Smooth muscle cell (in vitro differentiated cells): ENCODE measurements at regions not wholly inside any gene's neighbourhood (a gene's known extent, or its start where the extent isn't known, plus 50 kb on each side); places are given as distances from the start of the nearest gene placed in this dataset.

ENCODE experiments used
- DNase-seq: peaks from one replicate; lab custom pipeline; 2025; ENCODE audit not compliant: unreplicated experiment; lab: John Stamatoyannopoulos, UW
- H2AFZ ChIP-seq: fragments of 200-600 bp; sonication (generic); 2 replicates; pipeline ENCODE4 v1.6.0; 2016; ENCODE audit warnings: antibody characterized with exemption, low read depth, mild to moderate bottlenecking
- H3F3A ChIP-seq: fragments of 200-600 bp; sonication (generic); 2 replicates; pipeline ENCODE4 v1.6.0; 2017; ENCODE audit warnings: antibody characterized with exemption, low read depth
- H3K27ac ChIP-seq: fragments of 200-600 bp; sonication (generic); 2 replicates; pipeline ENCODE4 v1.5.1; 2016; ENCODE audit warnings: low read depth, mild to moderate bottlenecking
- H3K27me3 ChIP-seq: fragments of 200-600 bp; sonication (generic); 2 replicates; pipeline ENCODE4 v1.6.1; 2016; ENCODE audit warnings: low read depth, mild to moderate bottlenecking
- H3K36me3 ChIP-seq: fragments of 200-600 bp; sonication (generic); 2 replicates; pipeline ENCODE4 v1.5.1; 2016; ENCODE audit warnings: low read depth
- H3K4me1 ChIP-seq: fragments of 200-600 bp; sonication (generic); 2 replicates; pipeline ENCODE4 v1.5.1; 2016; ENCODE audit warnings: low read depth
- H3K4me2 ChIP-seq: fragments of 200-600 bp; sonication (generic); 2 replicates; pipeline ENCODE4 v1.6.0; 2016; ENCODE audit warnings: mild to moderate bottlenecking
- H3K4me3 ChIP-seq: fragments of 200-600 bp; sonication (generic); 2 replicates; pipeline ENCODE4 v1.5.1; 2016; ENCODE audit warnings: mild to moderate bottlenecking
- H3K79me2 ChIP-seq: fragments of 200-600 bp; sonication (generic); 2 replicates; pipeline ENCODE4 v1.6.0; 2016; ENCODE audit warnings: low read depth, mild to moderate bottlenecking
- H3K9ac ChIP-seq: fragments of 200-600 bp; sonication (generic); 2 replicates; pipeline ENCODE4 v1.6.0; 2016; ENCODE audit warnings: low read depth
- H3K9me3 ChIP-seq: fragments of 200-600 bp; sonication (generic); replicated peaks from 2 replicates; pipeline ENCODE4 v1.5.1; 2016; ENCODE audit warnings: low read depth
- H4K20me1 ChIP-seq: fragments of 200-600 bp; sonication (generic); 2 replicates; pipeline ENCODE4 v1.6.0; 2016; ENCODE audit warnings: low read depth
- WGBS: methylation state at CpG from one replicate; pipeline ENCODE4 v1.1.7; 2016; ENCODE audit warnings: low lambda C conversion rate; 5-methylcytosine and 5-hydroxymethylcytosine counted together
- TF ChIP-seq, protein P1 (sequence below): fragments of 200-600 bp; sonication (generic); IDR thresholded peaks from 2 replicates; pipeline ENCODE4 v1.5.1; 2017; ENCODE audit warnings: borderline replicate concordance, mild to moderate bottlenecking, antibody characterized with exemption; ENCODE audit not compliant: insufficient read depth, poor library complexity, severe bottlenecking

DNA sequence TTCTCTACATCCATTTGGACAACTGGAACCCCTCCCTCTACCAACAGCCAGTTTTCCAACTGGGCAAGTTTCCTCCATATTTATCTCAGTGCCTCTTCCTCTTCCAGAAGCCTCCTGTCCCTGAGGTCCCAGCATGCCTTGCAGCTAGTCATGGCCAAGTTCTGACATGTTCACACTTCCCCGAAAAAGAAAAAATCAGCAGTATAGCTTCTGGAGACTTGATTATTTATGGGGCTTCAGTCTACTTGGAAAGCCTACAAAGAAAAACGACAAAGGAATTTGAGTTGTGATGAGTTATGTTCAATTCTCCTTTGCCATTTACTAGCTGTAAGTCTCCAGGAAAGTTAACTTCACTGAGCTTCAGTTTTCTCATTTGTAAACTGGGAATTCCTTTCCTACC lies 406.5 kb downstream of the MAFB start:
- Histone ChIP-seq H2AFZ (no peak overlapping the region), H3K9me3 (no peaks in the 10 kb centered on the region), H3K27me3 (no peaks in the 10 kb centered on the region), H3K79me2 (no peaks in the 10 kb centered on the region), H3K4me1 (peaks cover 12% of the 10 kb centered on the region), H3K4me3 (no peak overlapping the region), H3K9ac (no peak overlapping the region), H3F3A (peaks cover 13% of the 10 kb centered on the region), H3K27ac (no peak overlapping the region), H3K36me3 (no peaks in the 10 kb centered on the region), H3K4me2 (no peak overlapping the region), H4K20me1 (no peaks in the 10 kb centered on the region)
- no peak for DNase-seq
- WGBS, result 78% methylated on average over 2 of the region's 2 CpGs
- TF ChIP-seq, protein P1, sequence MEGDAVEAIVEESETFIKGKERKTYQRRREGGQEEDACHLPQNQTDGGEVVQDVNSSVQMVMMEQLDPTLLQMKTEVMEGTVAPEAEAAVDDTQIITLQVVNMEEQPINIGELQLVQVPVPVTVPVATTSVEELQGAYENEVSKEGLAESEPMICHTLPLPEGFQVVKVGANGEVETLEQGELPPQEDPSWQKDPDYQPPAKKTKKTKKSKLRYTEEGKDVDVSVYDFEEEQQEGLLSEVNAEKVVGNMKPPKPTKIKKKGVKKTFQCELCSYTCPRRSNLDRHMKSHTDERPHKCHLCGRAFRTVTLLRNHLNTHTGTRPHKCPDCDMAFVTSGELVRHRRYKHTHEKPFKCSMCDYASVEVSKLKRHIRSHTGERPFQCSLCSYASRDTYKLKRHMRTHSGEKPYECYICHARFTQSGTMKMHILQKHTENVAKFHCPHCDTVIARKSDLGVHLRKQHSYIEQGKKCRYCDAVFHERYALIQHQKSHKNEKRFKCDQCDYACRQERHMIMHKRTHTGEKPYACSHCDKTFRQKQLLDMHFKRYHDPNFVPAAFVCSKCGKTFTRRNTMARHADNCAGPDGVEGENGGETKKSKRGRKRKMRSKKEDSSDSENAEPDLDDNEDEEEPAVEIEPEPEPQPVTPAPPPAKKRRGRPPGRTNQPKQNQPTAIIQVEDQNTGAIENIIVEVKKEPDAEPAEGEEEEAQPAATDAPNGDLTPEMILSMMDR, result no peak

DNA sequence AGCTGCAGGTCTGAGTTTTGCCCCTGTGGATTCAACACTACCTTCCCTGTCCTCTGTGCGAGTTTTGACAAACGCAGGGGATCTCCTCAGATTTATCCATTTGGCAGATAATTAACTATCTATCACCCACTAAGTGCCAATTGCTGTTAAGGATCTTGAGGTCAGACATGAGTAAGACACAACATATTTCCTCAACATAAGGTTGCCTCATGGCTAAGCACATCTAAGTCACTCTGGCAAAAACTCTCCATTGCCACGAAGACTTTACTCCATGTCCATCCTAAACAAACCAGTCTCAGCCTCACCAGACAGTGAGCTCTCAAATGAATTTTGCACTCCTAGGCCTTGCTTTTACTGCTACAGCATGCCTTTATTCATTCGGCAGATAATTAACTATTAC lies 408.4 kb downstream of the MAFB start:
- H2AFZ ChIP-seq, result no peak overlapping the region
- no peak overlapping the region for H3K4me2 ChIP-seq
- no peaks in the 10 kb centered on the region for H3K9me3 ChIP-seq
- H3F3A ChIP-seq, result peaks cover 17% of the 10 kb centered on the region
- DNase-seq, result no peak
- no peaks in the 10 kb centered on the region for H4K20me1 ChIP-seq
- no peaks in the 10 kb centered on the region for H3K27me3 ChIP-seq
- no peak overlapping the region for H3K4me3 ChIP-seq
- H3K27ac ChIP-seq, result no peak overlapping the region
- TF ChIP-seq, protein P1, result no peak
- no peaks in the 10 kb centered on the region for H3K79me2 ChIP-seq
- no peak overlapping the region for H3K9ac ChIP-seq
- no peaks in the 10 kb centered on the region for H3K36me3 ChIP-seq
- peaks cover 20% of the 10 kb centered on the region for H3K4me1 ChIP-seq
- WGBS, result 86% methylated on average over 4 of the region's 4 CpGs

DNA sequence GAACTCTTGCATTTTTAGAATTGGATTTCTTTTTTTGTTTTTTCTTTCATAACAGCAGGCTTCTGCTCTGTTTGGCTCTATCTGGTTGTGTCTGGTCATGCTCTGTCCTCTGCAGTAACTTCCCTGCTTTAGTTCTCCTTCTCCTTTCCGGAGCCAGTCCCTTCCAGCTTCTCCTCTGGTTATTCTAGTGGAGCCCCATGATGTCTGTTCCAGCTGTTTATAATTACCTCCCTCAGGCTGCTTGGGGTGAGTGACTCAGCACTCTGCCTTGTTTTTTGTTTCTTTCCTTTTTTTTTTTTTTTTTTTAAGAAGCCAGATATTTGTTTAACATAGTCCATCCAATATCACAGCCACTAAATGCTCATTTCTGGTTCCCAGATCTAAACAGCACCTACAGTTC lies 409.6 kb downstream of the MAFB start:
- TF ChIP-seq, protein P1, result no peak
- peak overlapping the region; percentile 37 for H3K4me2 ChIP-seq
- H3F3A ChIP-seq, result peaks cover 18% of the 10 kb centered on the region
- no peaks in the 10 kb centered on the region for H3K36me3 ChIP-seq
- H4K20me1 ChIP-seq, result no peaks in the 10 kb centered on the region
- peaks cover 31% of the 10 kb centered on the region for H3K4me1 ChIP-seq
- no peaks in the 10 kb centered on the region for H3K27me3 ChIP-seq
- H2AFZ ChIP-seq, result no peak overlapping the region
- no peak overlapping the region for H3K9ac ChIP-seq
- H3K9me3 ChIP-seq, result no peaks in the 10 kb centered on the region
- WGBS, result 0% methylated on average over 1 of the region's 1 CpG
- peak overlapping the region; percentile 59 for H3K27ac ChIP-seq
- H3K4me3 ChIP-seq, result no peak overlapping the region
- H3K79me2 ChIP-seq, result no peaks in the 10 kb centered on the region
- DNase-seq, result no peak

DNA sequence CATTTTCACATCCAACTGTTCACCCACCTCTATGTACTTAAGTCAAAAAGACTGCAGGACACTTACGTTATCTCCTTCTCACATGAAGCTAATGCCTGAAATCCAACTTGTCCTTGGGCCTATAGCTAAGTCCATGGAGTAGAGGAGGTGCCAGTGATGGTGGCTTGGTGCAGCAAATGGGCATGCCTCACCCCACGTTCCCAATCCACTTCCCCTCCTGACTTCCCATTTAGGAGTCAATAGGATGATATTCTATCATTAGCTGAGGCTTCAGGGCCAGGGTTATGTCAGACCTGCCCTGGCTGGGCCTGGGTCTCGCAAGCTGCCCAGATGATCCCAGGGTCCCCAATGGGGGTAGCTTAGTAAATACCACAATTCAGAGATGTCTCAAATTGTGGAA lies 410.4 kb downstream of the MAFB start:
- Histone ChIP-seq H3F3A (peaks cover 18% of the 10 kb centered on the region), H3K4me2 (peak overlapping the region; percentile 37), H3K9ac (no peak overlapping the region), H3K4me3 (no peak overlapping the region), H2AFZ (no peak overlapping the region), H3K4me1 (peaks cover 31% of the 10 kb centered on the region), H3K36me3 (no peaks in the 10 kb centered on the region), H3K27ac (peak overlapping the region; percentile 59), H3K9me3 (no peaks in the 10 kb centered on the region), H3K27me3 (no peaks in the 10 kb centered on the region), H4K20me1 (no peaks in the 10 kb centered on the region), H3K79me2 (no peaks in the 10 kb centered on the region)
- WGBS, result 90% methylated on average over 3 of the region's 3 CpGs
- no peak for DNase-seq
- TF ChIP-seq, protein P1, result no peak
